GM12801 (cell line): ENCODE measurements at regions not wholly inside any gene's neighbourhood (a gene's known extent, or its start where the extent isn't known, plus 50 kb on each side); places are given as distances from the start of the nearest gene placed in this dataset.

Experiments
- TF ChIP-seq, protein P1 (sequence below): IDR thresholded peaks from one replicate; pipeline ENCODE4 v1.5.1; 2011; ENCODE audit warnings: control low read depth; ENCODE audit not compliant: insufficient read length; ENCODE audit errors: extremely low read depth

DNA sequence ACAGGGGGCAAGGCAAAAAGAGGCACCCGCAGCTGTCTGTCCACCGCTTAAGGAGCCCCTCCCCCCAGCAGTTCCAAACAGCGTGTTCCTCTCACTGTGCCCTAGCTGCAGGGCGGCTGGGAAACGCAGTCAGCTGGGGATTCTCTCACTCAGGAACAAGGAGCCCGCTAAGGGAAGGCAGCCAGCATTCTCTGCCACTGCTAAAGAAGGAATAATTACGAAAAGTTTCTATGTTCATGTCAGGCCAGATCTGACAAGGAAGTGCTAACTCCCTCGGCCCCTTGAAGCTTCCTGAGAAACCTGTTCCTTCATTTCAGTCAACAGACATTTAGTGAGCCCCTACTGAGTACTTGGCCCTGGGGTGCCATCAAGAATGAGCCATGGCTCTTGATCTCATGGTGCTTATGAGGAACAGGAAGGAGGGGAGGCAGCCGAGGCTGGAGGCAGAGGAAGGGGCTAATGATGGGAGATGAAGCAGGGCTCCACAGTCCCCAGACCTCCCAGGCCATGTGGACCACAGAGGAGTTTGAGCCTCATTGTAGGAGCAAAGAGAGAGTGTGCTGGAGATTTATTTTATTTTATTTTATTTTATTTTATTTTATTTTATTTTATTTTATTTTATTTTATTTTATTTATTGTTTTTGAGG lies 101.7 kb upstream of the PMEPA1 start:
- TF ChIP-seq, protein P1, sequence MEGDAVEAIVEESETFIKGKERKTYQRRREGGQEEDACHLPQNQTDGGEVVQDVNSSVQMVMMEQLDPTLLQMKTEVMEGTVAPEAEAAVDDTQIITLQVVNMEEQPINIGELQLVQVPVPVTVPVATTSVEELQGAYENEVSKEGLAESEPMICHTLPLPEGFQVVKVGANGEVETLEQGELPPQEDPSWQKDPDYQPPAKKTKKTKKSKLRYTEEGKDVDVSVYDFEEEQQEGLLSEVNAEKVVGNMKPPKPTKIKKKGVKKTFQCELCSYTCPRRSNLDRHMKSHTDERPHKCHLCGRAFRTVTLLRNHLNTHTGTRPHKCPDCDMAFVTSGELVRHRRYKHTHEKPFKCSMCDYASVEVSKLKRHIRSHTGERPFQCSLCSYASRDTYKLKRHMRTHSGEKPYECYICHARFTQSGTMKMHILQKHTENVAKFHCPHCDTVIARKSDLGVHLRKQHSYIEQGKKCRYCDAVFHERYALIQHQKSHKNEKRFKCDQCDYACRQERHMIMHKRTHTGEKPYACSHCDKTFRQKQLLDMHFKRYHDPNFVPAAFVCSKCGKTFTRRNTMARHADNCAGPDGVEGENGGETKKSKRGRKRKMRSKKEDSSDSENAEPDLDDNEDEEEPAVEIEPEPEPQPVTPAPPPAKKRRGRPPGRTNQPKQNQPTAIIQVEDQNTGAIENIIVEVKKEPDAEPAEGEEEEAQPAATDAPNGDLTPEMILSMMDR, result no peak

DNA sequence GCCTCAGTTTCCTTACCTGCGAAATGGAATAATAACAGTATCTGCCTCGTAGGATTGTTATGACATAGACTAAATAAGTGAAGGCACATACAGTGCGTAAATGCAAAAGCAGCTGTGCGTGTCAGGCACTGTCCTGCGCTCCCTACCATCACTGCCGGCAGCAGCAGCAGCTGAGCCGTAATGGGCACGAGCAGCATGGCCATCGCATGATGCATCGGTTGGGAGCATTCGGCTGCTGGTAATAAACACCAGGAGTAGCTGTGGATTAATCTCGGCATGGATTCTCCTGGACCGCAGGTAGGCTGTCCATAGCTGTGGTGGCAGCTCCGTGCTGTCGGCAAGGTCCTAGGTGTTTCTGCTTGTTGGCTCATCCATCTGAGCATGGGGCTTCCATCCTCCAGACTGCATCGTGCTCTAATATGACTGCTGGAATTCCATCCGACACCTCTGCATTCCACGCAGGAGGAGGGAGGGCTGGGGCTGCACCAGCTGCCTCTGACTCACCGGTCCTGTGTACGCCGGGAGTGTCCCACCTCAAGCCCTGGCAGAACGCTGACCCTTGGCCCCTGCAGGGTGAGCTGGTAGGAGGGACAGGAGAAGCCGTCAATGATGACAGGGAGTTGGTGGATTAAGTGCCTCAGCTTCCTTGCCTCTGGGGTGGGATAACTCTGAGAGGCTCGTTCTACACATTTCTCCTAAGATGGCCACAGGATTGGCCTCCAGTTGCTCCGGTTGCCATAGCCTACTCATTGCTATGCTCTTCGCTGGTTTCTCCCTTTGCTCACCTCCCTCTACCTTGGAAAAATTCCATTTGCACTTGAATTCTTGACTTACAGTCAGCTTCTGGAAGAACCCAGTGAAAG lies 100.9 kb upstream of the PMEPA1 start:
- TF ChIP-seq, protein P1, result no peak

DNA sequence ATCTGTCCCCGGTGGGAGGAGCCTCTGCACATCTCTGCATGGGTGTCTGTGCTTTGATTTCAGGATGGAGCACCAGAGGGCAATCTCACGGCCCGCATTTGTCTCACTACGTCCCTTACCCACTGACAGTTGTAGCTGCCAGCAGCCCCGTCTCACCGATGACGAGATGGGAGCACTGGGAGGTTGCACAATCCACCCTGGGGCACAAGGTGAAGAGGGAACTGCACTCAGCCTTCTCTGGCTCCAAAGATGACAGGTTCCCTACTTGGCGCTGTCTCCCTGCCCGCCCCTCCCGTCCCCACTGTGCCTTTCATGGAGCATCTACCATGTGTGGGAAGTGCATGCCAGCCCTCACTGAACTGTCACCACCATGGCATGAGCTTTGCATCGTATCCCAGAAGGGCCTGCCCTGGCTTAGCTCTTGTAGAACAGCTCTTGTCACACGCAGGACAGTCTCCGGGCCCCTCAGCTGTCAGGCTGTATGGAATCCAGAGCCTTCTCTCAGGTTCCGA lies 99.9 kb upstream of the PMEPA1 start:
- TF ChIP-seq, protein P1, result no peak

DNA sequence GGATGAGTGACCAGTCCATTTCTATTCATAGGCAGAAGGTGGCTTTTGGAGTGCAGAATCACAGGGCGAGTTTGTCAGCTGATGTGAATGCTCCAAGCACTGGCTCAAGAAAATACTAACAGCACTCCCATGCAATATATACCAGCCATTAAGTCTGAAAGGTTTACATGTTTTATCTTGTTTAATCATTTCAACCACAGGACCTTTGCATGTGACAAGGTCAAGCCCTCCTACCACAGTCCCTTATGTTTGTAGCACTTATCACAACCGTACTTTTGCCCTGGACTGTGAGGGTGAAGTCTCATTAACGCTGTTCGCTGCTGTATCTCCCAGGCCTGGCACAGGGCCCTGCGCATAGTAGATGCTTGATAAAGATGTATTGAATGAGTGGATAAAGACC lies 99.3 kb upstream of the PMEPA1 start:
- TF ChIP-seq, protein P1, result no peak

DNA sequence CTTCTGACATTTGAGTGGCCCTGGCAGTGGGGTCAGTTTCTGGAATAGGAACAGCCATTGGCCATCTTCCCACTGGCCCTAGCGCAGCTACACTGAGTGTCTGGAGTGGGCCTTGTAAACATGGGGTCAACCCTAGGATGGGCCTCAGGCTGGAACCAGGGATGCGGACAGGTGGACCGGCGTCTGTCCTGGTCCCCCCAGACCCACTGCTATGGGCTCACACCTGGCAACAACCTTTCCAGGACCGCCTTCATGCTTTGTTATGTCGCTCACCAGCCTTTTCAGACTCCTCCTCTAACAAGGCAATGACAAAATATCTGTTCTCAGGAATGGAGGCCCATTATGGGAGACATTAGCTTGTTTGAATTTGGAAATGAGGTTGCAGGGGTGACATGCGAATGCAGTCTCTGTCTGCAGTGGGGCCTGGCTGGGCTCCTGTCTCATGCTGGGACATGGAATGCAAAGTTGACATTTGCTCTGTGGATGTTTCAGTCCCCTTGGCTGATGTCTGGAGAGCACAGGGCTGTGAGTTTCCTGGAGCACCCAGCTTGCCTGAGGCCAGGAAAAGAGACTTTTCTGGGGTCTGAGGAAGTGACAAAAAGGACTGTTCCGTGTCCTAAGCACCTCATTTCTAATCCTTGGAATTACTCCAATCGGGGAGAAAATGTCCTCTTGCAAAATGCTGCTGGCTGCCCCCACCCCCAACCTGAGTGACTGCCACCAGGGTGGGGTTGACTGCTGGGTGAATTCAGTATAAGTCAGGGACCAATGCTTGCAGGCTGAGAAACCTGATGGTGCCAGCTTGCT lies 98.7 kb upstream of the PMEPA1 start:
- TF ChIP-seq, protein P1, result no peak

DNA sequence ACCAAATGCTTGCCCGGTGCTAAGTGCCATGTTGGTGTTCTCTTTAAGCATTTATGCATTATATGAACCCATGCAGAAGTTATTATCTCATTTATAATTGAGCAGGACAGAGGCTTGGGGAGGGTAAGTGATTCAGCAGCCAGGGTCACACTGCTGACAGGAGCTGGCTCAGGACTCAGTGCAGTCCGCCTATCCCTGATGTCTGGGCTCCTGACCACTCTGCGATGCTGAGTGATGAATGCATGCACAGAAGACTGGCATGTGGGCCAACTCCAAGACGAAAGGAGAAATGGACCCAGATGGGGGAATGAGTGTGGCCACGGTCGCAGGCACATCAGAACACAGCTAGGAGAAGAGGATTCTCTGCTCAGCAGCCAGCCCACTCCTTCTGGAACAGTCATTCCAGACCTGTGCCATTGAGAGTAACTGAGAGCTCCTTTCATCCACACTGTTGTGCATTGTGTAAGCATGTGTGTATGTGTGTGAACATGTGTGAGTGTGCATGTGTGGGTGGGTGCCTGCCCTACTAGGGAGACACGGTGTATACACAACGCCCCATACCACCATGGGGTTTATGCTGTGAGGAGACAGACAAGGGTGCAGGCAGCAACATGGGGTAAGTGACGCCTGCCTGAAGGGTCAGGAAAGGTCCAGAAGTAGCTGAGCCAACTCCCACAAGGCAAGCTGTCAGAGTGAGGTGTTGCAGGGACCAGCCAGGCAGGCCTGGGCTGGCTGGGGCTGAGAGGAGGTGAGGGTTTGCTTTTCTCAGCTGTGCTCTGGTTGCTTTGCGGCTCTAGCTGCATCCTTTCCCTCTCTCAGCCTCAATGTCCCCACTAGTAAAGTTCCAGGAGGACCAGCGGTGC lies 97.8 kb upstream of the PMEPA1 start:
- TF ChIP-seq, protein P1, result no peak
